ENCODE measurements at regions not wholly inside any gene's neighbourhood (a gene's known extent, or its start where the extent isn't known, plus 50 kb on each side); places are given as distances from the start of the nearest gene placed in this dataset.

- DNase-seq (ENCODE audit: low spot score): no peak
- Histone ChIP-seq H3K36me3 (ENCODE audit: control insufficient read depth in 4 of 4, insufficient read depth in 3 of 4, low read depth in 1 of 4, low read length in 3 of 4) (no peaks in the 10 kb centered on the region), H3K9ac (ENCODE audit: low read depth in 1 of 2, low read length in 2 of 2) (no peak overlapping the region), H3K9me3 (ENCODE audit: control insufficient read depth in 4 of 4, low read length in 3 of 4) (peaks cover 0 to 7% (median under 1%) of the 10 kb centered on the region in 4 donors), H3K4me1 (ENCODE audit: control insufficient read depth in 4 of 4, insufficient read depth in 4 of 4, low read length in 3 of 4) (no peaks in the 10 kb centered on the region), H3K4me3 (ENCODE audit: low read depth in 1 of 3, low read length in 3 of 3) (no peak overlapping the region), H3K27me3 (ENCODE audit: control insufficient read depth in 4 of 4, insufficient read depth in 4 of 4, low read length in 3 of 4) (no peaks in the 10 kb centered on the region), H3K27ac (ENCODE audit: low read depth in 1 of 2, low read length in 2 of 2) (no peak overlapping the region)
- TF ChIP-seq HNF4G (IDR thresholded peaks at IDR 0.05): no peak
- no peak for TF ChIP-seq GABPA (IDR thresholded peaks at IDR 0.05 in 1 of 2, conservative IDR thresholded peaks at IDR 0.05 in 1 of 2)
- no peak for TF ChIP-seq HNF4A (conservative IDR thresholded peaks at IDR 0.05)
- TF ChIP-seq RXRA (IDR thresholded peaks at IDR 0.05): no peak
- WGBS: 83% methylated on average over 4 of the region's 4 CpGs
Observed at GRCh38 chr13:90099847-90100246, 1247.6 kb upstream of the MIR17HG start.

- DNase-seq (ENCODE audit: low spot score): no peak
- Histone ChIP-seq H3K36me3 (ENCODE audit: control insufficient read depth in 4 of 4, insufficient read depth in 3 of 4, low read depth in 1 of 4, low read length in 3 of 4) (no peaks in the 10 kb centered on the region), H3K9me3 (ENCODE audit: control insufficient read depth in 4 of 4, low read length in 3 of 4) (peaks cover 0 to 7% (median under 1%) of the 10 kb centered on the region in 4 donors), H3K4me3 (ENCODE audit: low read depth in 1 of 3, low read length in 3 of 3) (no peak overlapping the region), H3K27ac (ENCODE audit: low read depth in 1 of 2, low read length in 2 of 2) (no peak overlapping the region), H3K4me1 (ENCODE audit: control insufficient read depth in 4 of 4, insufficient read depth in 4 of 4, low read length in 3 of 4) (no peaks in the 10 kb centered on the region), H3K27me3 (ENCODE audit: control insufficient read depth in 4 of 4, insufficient read depth in 4 of 4, low read length in 3 of 4) (peaks cover 0 to 3% (median 0%) of the 10 kb centered on the region in 4 donors), H3K9ac (ENCODE audit: low read depth in 1 of 2, low read length in 2 of 2) (no peak overlapping the region)
- 70% methylated on average over 4 of the region's 4 CpGs for WGBS
- TF ChIP-seq GABPA (IDR thresholded peaks at IDR 0.05 in 1 of 2, conservative IDR thresholded peaks at IDR 0.05 in 1 of 2) (no peak), RXRA (IDR thresholded peaks at IDR 0.05) (no peak), ATF3 (IDR thresholded peaks at IDR 0.05) (no peak), ZBTB33 (IDR thresholded peaks at IDR 0.05) (no peak), YY1 (IDR thresholded peaks at IDR 0.05) (no peak), RAD21 (IDR thresholded peaks at IDR 0.05) (no peak), HNF4A (conservative IDR thresholded peaks at IDR 0.05) (no peak), JUND (IDR thresholded peaks at IDR 0.05) (no peak), FOXA2 (IDR thresholded peaks at IDR 0.05) (no peak), TAF1 (conservative IDR thresholded peaks at IDR 0.05) (no peak), CTCF (IDR thresholded peaks at IDR 0.05; ENCODE audit: low read depth, low read length, missing input control) (no peak), FOXA1 (IDR thresholded peaks at IDR 0.05) (no peak), HNF4G (IDR thresholded peaks at IDR 0.05) (no peak), NR2F2 (IDR thresholded peaks at IDR 0.05) (no peak), SP1 (IDR thresholded peaks at IDR 0.05) (no peak), REST (IDR thresholded peaks at IDR 0.05) (no peak), EGR1 (IDR thresholded peaks at IDR 0.05; ENCODE audit: low read depth in 2 of 2) (no peak), MAX (IDR thresholded peaks at IDR 0.05) (no peak)
Observed at GRCh38 chr13:90103099-90103784, 1244.2 kb upstream of the MIR17HG start.

Data from liver (tissue), 8 donors.